GM10266 (cell line): ENCODE measurements at regions not wholly inside any gene's neighbourhood (a gene's known extent, or its start where the extent isn't known, plus 50 kb on each side); places are given as distances from the start of the nearest gene placed in this dataset.

Source experiments
- DNase-seq: peaks from one replicate; pipeline ENCODE4 v3.0.0; 2012; ENCODE audit errors: extremely low spot score
- CTCF ChIP-seq: IDR thresholded peaks from 2 replicates; pipeline ENCODE4 v1.5.1; 2012; ENCODE audit warnings: mild to moderate bottlenecking, low read depth; ENCODE audit not compliant: control insufficient read depth, insufficient read depth; ENCODE audit errors: missing control alignments

GRCh38 chr4:145287351-145287750 is 107.0 kb upstream of the OTUD4 start:
- TF ChIP-seq CTCF = no peak
- no peak for DNase-seq

DNA sequence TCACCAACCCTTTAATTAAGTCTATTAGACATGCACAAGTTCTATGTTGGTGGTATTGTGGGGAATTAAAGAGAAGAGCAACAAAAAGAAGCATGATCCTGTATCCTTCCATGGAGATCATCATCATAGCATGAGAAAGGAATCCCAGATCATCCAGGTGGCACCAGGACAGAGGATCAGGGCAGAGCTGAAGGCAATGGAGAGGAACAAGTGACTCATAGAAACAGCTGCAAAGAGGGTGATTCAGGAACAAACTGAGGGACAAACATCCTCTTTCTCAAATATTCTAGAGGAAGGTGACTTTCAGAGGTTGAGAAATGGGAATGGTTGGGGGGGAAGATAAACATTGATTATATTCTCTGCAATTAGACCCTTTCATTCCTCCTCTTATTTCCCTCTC is 105.5 kb upstream of the OTUD4 start:
- TF ChIP-seq CTCF = no peak
- DNase-seq = no peak

DNA sequence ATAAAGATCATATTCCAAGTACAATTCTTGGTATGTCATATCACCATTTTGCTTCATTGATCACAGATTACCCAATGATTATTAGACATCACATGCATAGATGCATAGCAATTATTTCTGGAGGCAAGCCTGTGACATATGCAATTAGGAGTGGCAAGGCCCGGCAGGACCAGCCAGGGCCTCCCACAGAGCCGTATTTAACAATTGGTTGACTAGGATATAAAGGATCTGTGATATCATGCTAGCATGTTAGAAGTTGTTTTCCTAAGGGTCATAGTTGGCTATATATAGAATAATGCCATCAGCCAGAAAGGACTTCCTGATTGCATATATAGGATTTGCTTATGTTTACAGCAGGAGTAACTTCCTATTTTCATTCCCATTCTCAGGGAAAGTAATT is 103.5 kb upstream of the OTUD4 start:
- no peak for TF ChIP-seq CTCF
- no peak for DNase-seq

DNA sequence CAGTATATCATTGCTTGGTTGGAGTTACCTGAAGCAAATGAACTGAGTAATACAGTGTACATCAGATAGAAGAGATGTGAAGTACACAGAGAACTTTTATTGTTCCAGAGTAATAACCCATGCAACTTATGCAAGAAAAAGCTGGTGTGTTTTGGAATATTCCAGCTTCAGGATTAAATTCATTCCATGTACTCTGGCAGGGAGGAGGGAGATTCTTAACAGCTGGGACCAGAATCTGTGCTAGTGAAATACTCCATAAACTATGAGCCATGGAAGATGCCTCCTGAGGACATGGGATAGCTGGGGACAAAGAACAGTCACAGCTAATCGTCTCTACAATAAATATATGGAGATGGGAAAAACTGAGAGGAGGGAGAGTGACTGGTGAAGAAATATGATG is 101.6 kb upstream of the OTUD4 start:
- DNase-seq = no peak
- no peak for TF ChIP-seq CTCF

DNA sequence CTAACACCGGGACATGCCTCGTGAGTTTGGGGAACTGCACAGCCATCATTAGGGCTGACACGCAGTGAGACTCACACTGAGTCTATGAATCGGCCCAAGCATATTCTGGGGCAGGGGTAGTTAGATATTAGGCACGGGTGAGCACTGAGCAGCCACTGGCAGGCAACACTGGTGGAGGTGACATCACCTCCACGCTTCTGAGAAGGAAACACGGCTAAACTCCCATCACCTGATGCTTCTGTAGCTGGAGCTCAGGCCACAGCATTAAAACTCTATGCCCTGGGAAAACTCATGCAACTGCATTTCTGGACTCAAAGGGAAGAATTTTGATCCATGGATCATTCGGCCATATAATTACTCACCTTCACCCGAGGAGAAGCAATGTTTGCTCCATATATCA is 100.8 kb upstream of the OTUD4 start:
- no peak for DNase-seq

GRCh38 chr4:145280541-145280940 is 100.2 kb upstream of the OTUD4 start:
- no peak for TF ChIP-seq CTCF
- DNase-seq = no peak

More for the DNA sequence above, 100.8 kb upstream of the OTUD4 start:
- TF ChIP-seq CTCF = no peak

DNA sequence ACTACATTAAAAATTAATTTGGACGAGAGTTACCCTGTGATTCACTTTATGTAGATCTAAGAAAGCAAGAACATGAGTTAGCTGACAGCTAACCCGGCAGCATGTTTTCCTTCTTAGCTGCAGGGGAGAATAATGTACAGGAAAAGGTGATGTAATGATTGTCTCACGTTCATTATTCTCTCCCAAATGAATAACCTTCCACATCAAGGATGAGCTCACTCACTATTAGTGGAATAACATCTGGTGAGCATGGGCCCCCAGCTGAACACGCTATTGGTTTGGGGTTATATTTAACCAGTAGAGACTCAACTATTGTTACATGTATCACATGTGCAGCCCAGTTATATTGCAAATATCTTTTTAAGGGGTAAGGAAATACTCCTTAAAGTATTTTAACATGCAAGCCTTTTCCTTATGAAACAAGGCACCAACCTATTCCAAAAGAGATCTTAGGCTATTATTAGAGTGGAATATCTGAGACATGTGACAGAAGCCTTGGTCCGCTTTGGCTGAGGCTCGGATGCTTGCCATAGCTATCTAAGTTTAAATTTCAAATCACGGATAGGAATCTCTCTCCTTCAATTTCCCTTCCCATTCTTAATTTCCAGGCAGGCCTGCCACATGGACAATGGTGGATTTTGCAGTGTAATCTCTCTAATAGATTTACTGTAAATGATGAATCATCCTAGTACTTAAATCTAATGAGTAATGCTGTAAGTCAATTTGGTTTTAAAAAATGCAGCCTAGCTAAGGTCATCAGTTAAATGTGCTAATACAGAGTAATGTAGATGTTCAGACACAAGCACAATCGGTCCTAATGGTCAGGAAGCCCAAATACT is 99.0 kb upstream of the OTUD4 start:
- no peak for TF ChIP-seq CTCF
- no peak for DNase-seq
